B cell (primary cell): ENCODE measurements at regions not wholly inside any gene's neighbourhood (a gene's known extent, or its start where the extent isn't known, plus 50 kb on each side); places are given as distances from the start of the nearest gene placed in this dataset.
A peak's percentile ranks its signal among the peaks of the same experiment; 100 is the strongest.

ENCODE experiments used
- ATAC-seq: fragments of 200-7000 bp; cut with Tn5 transposase; one replicate; pipeline ENCODE4 v1.10.0; 2021; ENCODE audit warnings: low read depth, mild to moderate bottlenecking, moderate number of reproducible peaks, moderate library complexity
- CTCF ChIA-PET: fragments of 350-600 bp; sonication (Branson Sonifier 250); formaldehyde crosslinking; loops from one replicate; lab custom pipeline; 2021; ENCODE audit warnings: antibody characterized with exemption, inconsistent platforms; lab: Charles Lee
- POLR2A ChIA-PET: fragments of 350-600 bp; sonication (Branson Sonifier 250); formaldehyde crosslinking; loops from one replicate; lab custom pipeline; 2021; ENCODE audit warnings: antibody characterized with exemption; lab: Charles Lee
- DNase-seq: peaks from one replicate; pipeline ENCODE4 v3.0.0; 2013
- H2AFZ ChIP-seq: 2 replicates; pipeline ENCODE4 v1.6.1; 2012; ENCODE audit warnings: mild to moderate bottlenecking, low read depth, low read length; ENCODE audit not compliant: insufficient read depth, poor library complexity, severe bottlenecking
- H3K27ac ChIP-seq, 2 donors: 1 replicate in 1 of 2; 2 replicates in 1 of 2; pipeline ENCODE4 v1.5.1; 2012 to 2013; ENCODE audit warnings: low read length in 2 of 2, mild to moderate bottlenecking in 2 of 2, moderate library complexity in 1 of 2
- H3K27me3 ChIP-seq, 4 experiments: fragments of 200-600 bp in 1 of 4; sonication (generic) in 1 of 4; replicated peaks in 1 of 4; 1 replicate in 2 of 4; 2 replicates in 2 of 4; pipeline versions ENCODE4 v1.6.1 to v1.7.0; 2013 to 2016; ENCODE audit warnings: low read length in 3 of 4, mild to moderate bottlenecking in 2 of 4, mixed read lengths in 1 of 4, moderate library complexity in 1 of 4; ENCODE audit not compliant: insufficient read depth in 4 of 4, control insufficient read depth in 3 of 4; ENCODE audit errors: control extremely low read depth in 1 of 4
- H3K36me3 ChIP-seq, 2 experiments: replicated peaks in 1 of 2; 1 replicate in 1 of 2; 2 replicates in 1 of 2; pipeline versions ENCODE4 v1.6.1 to v1.7.1; 2013; ENCODE audit warnings: low read length in 1 of 2; ENCODE audit not compliant: insufficient read depth in 2 of 2, control insufficient read depth in 1 of 2; ENCODE audit errors: control extremely low read depth in 1 of 2, extremely low read depth in 1 of 2
- H3K4me1 ChIP-seq, 2 donors: fragments of 200-600 bp in 1 of 2; sonication (generic) in 1 of 2; 1 replicate in 1 of 2; 2 replicates in 1 of 2; pipeline versions ENCODE4 v1.5.1 to v1.6.1; 2013 to 2017; ENCODE audit warnings: low read length in 2 of 2; ENCODE audit not compliant: control insufficient read depth in 2 of 2, insufficient read depth in 2 of 2
- H3K4me2 ChIP-seq: replicated peaks from 2 replicates; pipeline ENCODE3; 2012; ENCODE audit warnings: mild to moderate bottlenecking, low read depth, low read length; ENCODE audit not compliant: poor library complexity, severe bottlenecking
- H3K4me3 ChIP-seq, 5 experiments: fragments of 200-600 bp in 1 of 5; sonication (generic) in 1 of 5; 1 replicate in 3 of 5; 2 replicates in 2 of 5; pipeline versions ENCODE4 v1.5.1 to v1.7.0; 2011 to 2016; ENCODE audit warnings: low read length in 4 of 5, mild to moderate bottlenecking in 4 of 5, low read depth in 2 of 5, control low read depth in 1 of 5, moderate library complexity in 1 of 5; ENCODE audit not compliant: insufficient read depth in 1 of 5; ENCODE audit errors: control extremely low read depth in 1 of 5, extremely low read depth in 1 of 5
- H3K79me2 ChIP-seq: fragments of 200-600 bp; sonication (generic); one replicate; pipeline ENCODE4 v1.6.0; 2016; ENCODE audit warnings: low read length; ENCODE audit not compliant: control insufficient read depth, insufficient read depth
- H3K9ac ChIP-seq: fragments of 200-600 bp; sonication (generic); 2 replicates; pipeline ENCODE4 v1.6.1; 2017; ENCODE audit warnings: mild to moderate bottlenecking, low read length, moderate library complexity
- H3K9me3 ChIP-seq, 3 donors: one replicate each; pipeline versions ENCODE4 v1.6.1 to v1.7.1; 2013; ENCODE audit warnings: low read length in 2 of 3; ENCODE audit not compliant: control insufficient read depth in 2 of 3, insufficient read depth in 1 of 3; ENCODE audit errors: control extremely low read depth in 1 of 3
- H4K20me1 ChIP-seq: 2 replicates; pipeline ENCODE4 v1.6.0; 2012; ENCODE audit warnings: mild to moderate bottlenecking, low read length; ENCODE audit not compliant: insufficient read depth, control insufficient read depth, poor library complexity, severe bottlenecking
- H3K27ac Mint-ChIP-seq: one replicate; pipeline ENCODE4 v1.8.0; 2021; ENCODE audit warnings: mixed read lengths
- H3K27me3 Mint-ChIP-seq: one replicate; pipeline ENCODE4 v1.8.0; 2021; ENCODE audit warnings: mixed read lengths
- H3K4me1 Mint-ChIP-seq: one replicate; pipeline ENCODE4 v1.8.0; 2021; ENCODE audit warnings: mixed read lengths
- H3K4me3 Mint-ChIP-seq: one replicate; pipeline ENCODE4 v1.8.0; 2021; ENCODE audit warnings: mixed read lengths
- H3K9me3 Mint-ChIP-seq: one replicate; pipeline ENCODE4 v1.8.0; 2022; ENCODE audit warnings: mixed read lengths; ENCODE audit not compliant: insufficient read depth
- CTCF ChIP-seq: fragments of 200-600 bp; IDR thresholded peaks from one replicate; pipeline ENCODE4 v1.8.0; 2022; ENCODE audit warnings: antibody characterized with exemption, mild to moderate bottlenecking
- EZH2 ChIP-seq: IDR thresholded peaks from 2 replicates; pipeline ENCODE4 v1.6.1; 2012; ENCODE audit warnings: borderline replicate concordance, low read depth, mild to moderate bottlenecking, moderate library complexity, low read length; ENCODE audit not compliant: insufficient read depth, poor library complexity, severe bottlenecking
- WGBS: methylation state at CpG from one replicate; pipeline ENCODE4 v1.1.5; 2013; ENCODE audit warnings: missing lambda C conversion rate; ENCODE audit not compliant: insufficient coverage; 5-methylcytosine and 5-hydroxymethylcytosine counted together
- intact Hi-C: fragments of 100-400 bp; cut with micrococcal nuclease; formaldehyde crosslinking; loops from one replicate; pipeline ENCODE4 v1.10.0; 2022

- ChIA-PET CTCF (interaction anchor here (1.4 kb wide), 1 partner anchor 10 kb away, joined by 3 read pairs; no protein-coding TSS in a partner anchor), POLR2A (no interaction called here)
- H3K27me3 ChIP-seq, result no peaks in the 10 kb centered on the region
- H3K79me2 ChIP-seq, result no peaks in the 10 kb centered on the region
- H3K27ac ChIP-seq, result no peak overlapping the region
- no peak for TF ChIP-seq CTCF
- H3K4me3 ChIP-seq, result no peak overlapping the region
- Mint-ChIP-seq H3K27me3 (peaks cover 13% of the 10 kb centered on the region), H3K9me3 (no peaks in the 10 kb centered on the region), H3K27ac (no peak overlapping the region), H3K4me3 (no peak overlapping the region), H3K4me1 (no peaks in the 10 kb centered on the region)
- no peak overlapping the region for H3K9ac ChIP-seq
- H4K20me1 ChIP-seq, result no peaks in the 10 kb centered on the region
- no peaks in the 10 kb centered on the region for H3K36me3 ChIP-seq
- whole genome bisulfite sequencing, result 100% methylated on average over 1 of the region's 3 CpGs
- ATAC-seq, result no peak
- intact Hi-C loops, result no loop called here
- H3K4me2 ChIP-seq, result no peak overlapping the region
- DNase-seq, result no peak
- H3K4me1 ChIP-seq, result no peaks in the 10 kb centered on the region
- H2AFZ ChIP-seq, result no peak overlapping the region
- H3K9me3 ChIP-seq, result no peaks in the 10 kb centered on the region
Observed at GRCh38 chr6:44667226-44667625, 279.7 kb downstream of the CDC5L start.

- Histone ChIP-seq H3K4me1 (no peaks in the 10 kb centered on the region), H3K36me3 (no peaks in the 10 kb centered on the region), H3K9ac (no peak overlapping the region), H3K79me2 (no peaks in the 10 kb centered on the region), H3K4me2 (no peak overlapping the region), H3K27ac (no peak overlapping the region), H2AFZ (no peak overlapping the region), H3K9me3 (no peaks in the 10 kb centered on the region), H3K4me3 (no peak overlapping the region), H3K27me3 (no peaks in the 10 kb centered on the region), H4K20me1 (no peaks in the 10 kb centered on the region)
- WGBS, result 79% methylated on average over 8 of the region's 9 CpGs
- Mint-ChIP-seq H3K27ac (no peak overlapping the region), H3K4me1 (no peaks in the 10 kb centered on the region), H3K27me3 (peaks cover 15% of the 10 kb centered on the region), H3K4me3 (no peak overlapping the region), H3K9me3 (no peaks in the 10 kb centered on the region)
- CTCF ChIA-PET, result interaction anchor here (1.0 to 1.6 kb wide), 5 partner anchors 10 to 1267 kb away, joined by 3 to 8 read pairs (median 5); no protein-coding TSS in a partner anchor
- TF ChIP-seq EZH2, result no peak
- TF ChIP-seq CTCF, result peak; percentile 67
- POLR2A ChIA-PET, result no interaction called here
- DNase-seq, result peak; percentile 16
- intact Hi-C loops, result no loop called here
- ATAC-seq, result no peak
Observed at GRCh38 chr6:44667668-44668390, 280.3 kb downstream of the CDC5L start.
